ENCODE measurements at regions not wholly inside any gene's neighbourhood (a gene's known extent, or its start where the extent isn't known, plus 50 kb on each side); places are given as distances from the start of the nearest gene placed in this dataset.

GRCh38 chr5:89047571-89047970 is 164.6 kb upstream of the MEF2C start:
- WGBS, 2 experiments (ENCODE audit: extremely low coverage in 1 of 2, insufficient coverage in 1 of 2, insufficient read length in 1 of 2, insufficient replicate concordance in 2 of 2, low coverage in 1 of 2, low lambda C conversion rate in 2 of 2, missing lambda C conversion rate in 1 of 2) = 16% methylated on average over 1 of the region's 1 CpG; no CpG with 5 or more reads in 1 of the 2 experiments
- Histone ChIP-seq H4K20me1 (replicated peaks in 1 of 2; ENCODE audit: control insufficient read depth in 1 of 2, insufficient read depth in 2 of 2, low read length in 2 of 2) (no peaks in the 10 kb centered on the region), H2BK5ac (ENCODE audit: low read depth, low read length) (no peak overlapping the region), H3K18ac (ENCODE audit: extremely low read depth, low read length) (no peak overlapping the region), H3K23me2 (ENCODE audit: low read depth, low read length) (no peaks in the 10 kb centered on the region), H2BK12ac (ENCODE audit: low read depth, low read length) (0 out of 2 replicates have a peak overlapping the region, but pooled peaks have one; percentile 20), H3K56ac (replicated peaks; ENCODE audit: insufficient read length, low read depth, low read length) (no peak overlapping the region), H3K4me2 (ENCODE audit: insufficient read depth in 1 of 2, low read depth in 2 of 2, low read length in 2 of 2) (no peak overlapping the region), H3K27me3 (replicated peaks in 1 of 4; ENCODE audit: control insufficient read depth in 3 of 4, extremely low read depth in 1 of 4, insufficient read depth in 3 of 4, low read length in 3 of 4) (peaks cover 0 to 1% (median 0%) of the 10 kb centered on the region in 4 experiments; a peak in 1 of 7 replicates), H3K9me3 (ENCODE audit: insufficient read depth in 2 of 2, low read depth in 1 of 2, low read length in 1 of 2) (peaks cover 5 to 9% of the 10 kb centered on the region in 2 experiments; a peak in 1 of 4 replicates), H2BK120ac (replicated peaks; ENCODE audit: low read depth, low read length) (no peak overlapping the region), H2AFZ (ENCODE audit: low read length) (0 out of 2 replicates have a peak overlapping the region, but pooled peaks have one; percentile 10), H4K91ac (replicated peaks; ENCODE audit: insufficient read length, low read length) (no peak overlapping the region), H3K9ac (replicated peaks in 1 of 4; ENCODE audit: extremely low read depth in 1 of 4, low read depth in 3 of 4, low read length in 3 of 4) (no peak overlapping the region), H3K36me3 (ENCODE audit: control insufficient read depth in 2 of 4, insufficient read depth in 4 of 4, low read length in 3 of 4) (peaks cover 0 to 4% (median 0%) of the 10 kb centered on the region in 4 experiments; a peak in 1 of 8 replicates), H3K4me1 (replicated peaks in 1 of 4; ENCODE audit: control insufficient read depth in 3 of 4, insufficient read depth in 4 of 4, low read length in 3 of 4) (peaks cover 0 to 6% (median 3%) of the 10 kb centered on the region in 4 experiments; a peak in 3 of 7 replicates), H3K4ac (replicated peaks; ENCODE audit: insufficient read length, low read depth, low read length) (no peak overlapping the region), H2BK20ac (ENCODE audit: low read length) (no peak overlapping the region), H2AK5ac (ENCODE audit: low read depth, low read length) (no peak overlapping the region), H3K27ac (ENCODE audit: low read depth, low read length) (no peak overlapping the region), H2BK15ac (ENCODE audit: low read length) (no peak overlapping the region), H3K79me2 (ENCODE audit: control insufficient read depth in 1 of 2, insufficient read depth in 2 of 2, low read length in 2 of 2) (no peaks in the 10 kb centered on the region), H4K8ac (ENCODE audit: extremely low read depth, insufficient read depth, low read length) (no peak overlapping the region), H3K23ac (ENCODE audit: insufficient read length) (no peak overlapping the region), H4K5ac (ENCODE audit: insufficient read length, low read depth, low read length) (no peak overlapping the region), H3K14ac (ENCODE audit: insufficient read length) (no peak overlapping the region), H3K79me1 (ENCODE audit: low read depth, low read length) (no peaks in the 10 kb centered on the region), H3K4me3 (ENCODE audit: extremely low read depth in 1 of 4, insufficient read depth in 2 of 4, low read depth in 3 of 4, low read length in 4 of 4) (no peak overlapping the region)
- CTCF ChIA-PET (ENCODE audit: partially characterized antibody) = interaction anchor here (0.7 kb wide), 1 partner anchor 242 kb away, joined by 3 read pairs; no protein-coding TSS in a partner anchor
- FAIRE-seq (no peak), DNase-seq (ENCODE audit: low read depth in 1 of 2, low spot score in 2 of 2) (no peak)
- POLR2A ChIA-PET (ENCODE audit: partially characterized antibody) = no interaction called here
- TF ChIP-seq PHF8 (conservative IDR thresholded peaks at IDR 0.05; ENCODE audit: low read depth, low read length) (no peak), CHD1 (IDR thresholded peaks at IDR 0.05; ENCODE audit: low read depth, low read length) (no peak), BRCA1 (IDR thresholded peaks at IDR 0.05; ENCODE audit: low read depth, low read length) (no peak), ATF3 (IDR thresholded peaks at IDR 0.05; ENCODE audit: insufficient read depth, low read depth, low read length) (no peak), SAP30 (IDR thresholded peaks at IDR 0.05; ENCODE audit: insufficient read depth, insufficient replicate concordance, low read length) (no peak), HDAC6 (IDR thresholded peaks at IDR 0.05; ENCODE audit: low read depth, low read length) (no peak), NRF1 (IDR thresholded peaks at IDR 0.05; ENCODE audit: low read depth, low read length) (no peak), RXRA (IDR thresholded peaks at IDR 0.05; ENCODE audit: insufficient read depth, low read depth, low read length) (no peak), MAFK (IDR thresholded peaks at IDR 0.05; ENCODE audit: low read depth, low read length) (no peak), KDM5A (IDR thresholded peaks at IDR 0.05; ENCODE audit: low read length) (no peak), SP1 (IDR thresholded peaks at IDR 0.05; ENCODE audit: low read depth, low read length) (no peak), EGR1 (IDR thresholded peaks at IDR 0.05; ENCODE audit: borderline replicate concordance, low read depth, low read length) (no peak), KDM4A (IDR thresholded peaks at IDR 0.05; ENCODE audit: low read depth, low read length, severe bottlenecking) (no peak), EZH2 (IDR thresholded peaks at IDR 0.05; ENCODE audit: low read depth, low read length, severe bottlenecking) (no peak)
